ENCODE measurements at regions not wholly inside any gene's neighbourhood (a gene's known extent, or its start where the extent isn't known, plus 50 kb on each side); places are given as distances from the start of the nearest gene placed in this dataset.

DNA sequence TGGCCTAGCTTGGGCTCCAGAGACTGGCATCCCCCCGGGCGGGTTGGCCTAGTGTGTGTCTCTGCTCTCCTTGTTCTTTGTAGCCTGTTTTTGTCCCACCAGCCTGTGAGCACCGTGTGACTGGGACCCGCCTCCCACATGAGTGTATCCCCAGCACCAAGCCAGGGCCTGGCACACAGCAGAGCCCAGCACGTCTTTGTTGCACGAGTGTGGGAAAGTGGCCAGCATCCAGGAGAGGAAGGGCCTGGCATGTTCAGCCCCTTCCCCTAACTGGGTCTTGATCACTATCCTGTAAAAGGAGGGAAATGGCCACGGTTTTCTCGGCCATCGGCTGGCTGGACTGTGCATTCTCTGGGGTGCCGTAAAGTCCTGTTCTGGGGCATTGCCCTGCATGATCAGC is 290.1 kb downstream of the BMP7 start:
- DNase-seq, result no peak

DNA sequence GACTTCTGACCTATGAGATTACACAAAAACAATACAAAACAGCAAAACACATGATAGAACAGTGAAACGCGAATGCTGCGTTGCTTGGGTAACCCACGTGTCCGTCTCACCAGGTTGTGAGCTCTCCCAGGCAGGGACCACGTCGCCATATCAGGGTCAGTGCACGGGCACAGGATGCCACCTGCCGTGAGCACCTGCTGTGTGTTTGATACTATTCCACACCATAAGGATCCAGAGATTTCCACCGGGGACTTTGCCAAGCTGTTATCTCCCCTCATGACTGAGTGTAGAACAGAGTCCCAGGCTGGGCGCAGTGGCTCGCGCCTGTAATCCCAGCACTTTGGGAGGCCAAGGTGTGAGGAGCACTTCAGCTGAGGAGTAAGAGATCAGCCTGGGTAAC is 288.0 kb downstream of the BMP7 start:
- DNase-seq, result no peak

GRCh38 chr20:56979125-56979524 is 287.3 kb downstream of the BMP7 start:
- no peak for DNase-seq

GRCh38 chr20:56981301-56981700 is 285.1 kb downstream of the BMP7 start:
- no peak for DNase-seq

GRCh38 chr20:56983813-56984212 is 282.6 kb downstream of the BMP7 start:
- DNase-seq, result no peak

GRCh38 chr20:56985066-56985685 is 281.3 kb downstream of the BMP7 start:
- DNase-seq, result no peak

DNA sequence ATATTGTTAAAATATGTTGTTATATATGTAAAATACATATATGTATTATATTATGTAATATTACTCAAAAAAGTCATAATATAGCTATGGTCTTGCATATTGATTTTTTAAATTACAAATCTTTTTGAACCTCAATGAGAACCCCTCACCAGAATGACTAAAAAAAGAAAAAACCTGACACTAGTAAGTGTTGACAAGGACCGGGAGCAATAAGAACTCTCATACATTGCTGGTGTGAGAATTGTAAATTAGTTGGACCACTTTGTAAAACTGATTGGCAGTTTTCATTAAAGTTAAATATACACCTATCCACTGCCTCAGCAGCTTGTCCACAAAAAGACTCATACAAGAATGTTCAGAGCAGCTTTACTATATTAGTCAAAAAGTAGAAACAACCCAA is 280.0 kb downstream of the BMP7 start:
- no peak for DNase-seq

DNA sequence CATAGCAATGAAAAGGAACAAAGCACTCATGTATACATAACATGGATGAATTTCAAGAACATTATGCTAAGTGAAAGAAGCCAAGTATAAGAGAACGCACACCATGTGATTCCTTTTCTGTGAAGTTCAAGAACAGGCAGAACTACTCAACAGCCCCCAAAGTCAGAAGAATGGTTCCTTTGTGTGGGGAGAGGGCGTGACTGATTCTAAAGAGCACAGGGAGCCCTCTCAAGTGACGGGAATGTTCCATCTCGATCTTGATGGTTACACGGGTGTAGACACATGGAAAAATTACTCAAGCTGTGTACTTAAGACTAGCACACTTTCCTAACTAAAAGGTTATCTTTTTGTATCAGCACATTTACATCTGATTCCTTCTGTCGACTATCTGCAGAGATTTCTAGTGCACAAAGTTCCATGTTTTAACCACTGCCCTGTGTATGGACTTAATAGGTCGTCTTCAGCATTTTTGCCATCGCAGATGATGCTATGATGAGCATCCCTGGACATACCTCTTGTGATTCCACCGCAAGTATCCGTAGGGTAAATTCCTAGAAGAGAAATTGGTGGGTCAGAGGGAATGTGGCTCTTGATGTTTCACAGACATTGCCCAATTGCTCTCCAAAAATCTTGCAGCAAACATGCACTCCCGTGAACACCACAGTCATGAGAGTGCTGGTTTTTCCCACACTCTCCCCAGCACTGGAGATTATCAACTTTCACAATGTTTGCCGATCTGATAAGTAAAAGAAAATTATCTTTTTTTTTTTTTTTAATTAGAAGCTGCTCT is 279.3 kb downstream of the BMP7 start:
- DNase-seq, result no peak

- no peak for DNase-seq
Observed at GRCh38 chr20:56987986-56988385, 278.5 kb downstream of the BMP7 start.

DNA sequence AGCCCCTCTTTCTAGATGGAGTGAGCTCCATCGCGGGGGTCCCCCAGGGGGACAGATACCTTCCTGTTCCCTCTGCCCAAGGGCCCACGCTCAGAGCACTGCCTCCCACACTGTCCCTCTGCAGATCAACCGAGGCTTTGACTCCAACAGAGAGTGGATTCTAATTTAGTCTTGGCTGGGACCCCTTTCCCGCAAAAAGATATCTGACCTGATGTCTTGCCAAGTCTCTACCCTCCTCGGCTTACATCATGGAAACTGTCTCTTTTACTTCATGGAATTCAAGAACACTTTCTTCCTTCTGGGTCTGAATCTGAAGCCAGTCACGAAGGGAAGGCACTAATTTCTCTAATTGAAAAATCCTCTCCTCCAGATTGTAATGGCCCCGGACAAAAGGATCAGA is 278.0 kb downstream of the BMP7 start:
- no peak for DNase-seq

DNA sequence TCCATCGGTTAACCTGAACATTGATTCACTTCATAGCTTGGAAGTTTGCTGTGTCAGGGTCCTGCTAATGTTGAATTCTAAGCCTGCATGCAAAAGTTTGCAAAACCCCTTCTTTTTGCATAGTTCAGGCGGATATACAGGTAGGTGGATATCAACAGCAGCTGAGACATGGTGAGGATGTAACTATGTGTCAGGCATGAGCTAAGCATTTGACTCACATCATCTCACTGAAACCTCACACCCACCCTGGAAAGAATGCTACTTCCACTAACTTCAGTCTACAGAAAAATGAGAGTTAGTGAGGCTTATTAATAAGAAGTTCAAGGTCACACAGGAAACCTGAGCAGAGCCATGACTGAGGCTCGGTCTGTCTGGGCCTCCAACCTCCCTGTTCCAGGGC is 276.9 kb downstream of the BMP7 start:
- DNase-seq, result no peak

- DNase-seq, result no peak
Observed at GRCh38 chr20:56993020-56993559, 273.4 kb downstream of the BMP7 start.

- no peak for DNase-seq
Observed at GRCh38 chr20:56994006-56994405, 272.4 kb downstream of the BMP7 start.

DNA sequence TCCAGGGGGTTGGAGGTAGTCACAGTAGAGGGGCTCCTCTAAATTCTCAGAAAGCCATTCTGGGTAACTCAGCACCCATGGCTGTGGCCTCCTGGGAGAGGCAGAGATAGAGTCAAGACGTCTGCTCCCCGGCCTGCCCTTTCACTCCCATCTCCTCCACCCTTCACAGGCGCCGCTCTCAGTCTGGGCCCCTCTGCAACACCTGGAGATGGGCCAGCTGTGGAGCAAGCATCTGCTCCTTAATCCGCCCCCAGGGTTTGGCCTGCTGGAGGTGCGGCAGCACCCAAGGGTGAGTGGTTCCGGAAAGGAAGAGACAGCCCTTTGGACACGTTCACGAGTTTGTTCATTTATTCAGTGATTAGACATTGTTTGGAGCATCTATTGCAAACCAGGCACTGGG is 271.3 kb downstream of the BMP7 start:
- no peak for DNase-seq

- DNase-seq, result no peak
Observed at GRCh38 chr20:56995635-56996075, 270.8 kb downstream of the BMP7 start.

- DNase-seq, result no peak
Observed at GRCh38 chr20:56996533-56996932, 269.9 kb downstream of the BMP7 start.

GRCh38 chr20:56998438-56998837 is 268.0 kb downstream of the BMP7 start:
- DNase-seq, result no peak

GRCh38 chr20:57000441-57000968 is 265.9 kb downstream of the BMP7 start:
- no peak for DNase-seq

- no peak for DNase-seq
Observed at GRCh38 chr20:57001126-57001767, 265.2 kb downstream of the BMP7 start.

GRCh38 chr20:57002066-57002570 is 264.3 kb downstream of the BMP7 start:
- no peak for DNase-seq

DNA sequence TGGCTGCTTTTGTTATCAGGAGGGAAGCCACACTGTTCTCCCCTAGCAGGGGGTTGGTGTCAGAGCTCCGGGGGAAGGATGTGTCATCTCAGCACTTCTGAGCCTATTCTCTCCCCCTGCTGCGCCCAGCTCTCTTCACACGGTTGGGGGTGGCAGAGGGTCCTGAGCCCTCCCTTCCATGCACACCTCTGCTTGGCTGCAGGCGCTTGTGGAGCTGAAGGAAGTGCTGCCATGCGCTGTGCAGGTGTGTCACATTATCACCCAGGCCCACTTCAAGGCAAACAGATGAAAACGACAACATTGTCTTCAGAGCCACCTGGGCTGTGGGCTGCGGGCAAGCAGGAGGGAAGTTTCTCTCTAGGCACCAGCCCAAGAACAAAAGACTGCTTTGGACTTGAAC is 263.4 kb downstream of the BMP7 start:
- DNase-seq, result no peak

GRCh38 chr20:57004416-57004815 is 262.0 kb downstream of the BMP7 start:
- DNase-seq, result no peak

Data from CD4-positive, alpha-beta T cell treated with Interleukin-6 for 4 hours (primary cell).